ENCODE measurements at regions not wholly inside any gene's neighbourhood (a gene's known extent, or its start where the extent isn't known, plus 50 kb on each side); places are given as distances from the start of the nearest gene placed in this dataset.
"Not testable (repeated sequence)": the region's sequence is repeated elsewhere in the genome, so short reads cannot be mapped to it uniquely, and the experiment has no call there.

- DNase-seq: no peak
Observed at GRCh38 chr4:125518281-125518680, 203.5 kb downstream of the FAT4 start.

GRCh38 chr4:125519371-125520146 lies 204.8 kb downstream of the FAT4 start:
- no peak for DNase-seq

GRCh38 chr4:125520258-125520990 lies 205.7 kb downstream of the FAT4 start:
- no peak for DNase-seq

- no peak for DNase-seq
Observed at GRCh38 chr4:125522588-125522987, 207.8 kb downstream of the FAT4 start.

- no peak for DNase-seq
Observed at GRCh38 chr4:125522992-125523391, 208.2 kb downstream of the FAT4 start.

- DNase-seq: no peak
Observed at GRCh38 chr4:125526420-125526819, 211.7 kb downstream of the FAT4 start.

- no peak for DNase-seq
Observed at GRCh38 chr4:125527681-125528080, 212.9 kb downstream of the FAT4 start.

GRCh38 chr4:125529071-125529470 lies 214.3 kb downstream of the FAT4 start:
- DNase-seq: no peak

- DNase-seq: no peak
Observed at GRCh38 chr4:125538670-125539069, 223.9 kb downstream of the FAT4 start.

- DNase-seq: no peak
Observed at GRCh38 chr4:125539691-125540090, 224.9 kb downstream of the FAT4 start.

- DNase-seq: no peak
Observed at GRCh38 chr4:125541836-125542385, 227.2 kb downstream of the FAT4 start.

GRCh38 chr4:125546272-125546671 lies 231.5 kb downstream of the FAT4 start:
- DNase-seq: no peak

- DNase-seq: no peak
Observed at GRCh38 chr4:125547836-125548235, 233.1 kb downstream of the FAT4 start.

GRCh38 chr4:125550769-125551168 lies 236.0 kb downstream of the FAT4 start:
- no peak for DNase-seq

GRCh38 chr4:125551466-125551865 lies 236.7 kb downstream of the FAT4 start:
- no peak for DNase-seq

- no peak for DNase-seq
Observed at GRCh38 chr4:125551967-125552366, 237.2 kb downstream of the FAT4 start.

- DNase-seq: no peak
Observed at GRCh38 chr4:125572601-125573000, 257.8 kb downstream of the FAT4 start.

- no peak for DNase-seq
Observed at GRCh38 chr4:125573368-125573767, 258.6 kb downstream of the FAT4 start.

GRCh38 chr4:125573786-125574185 lies 259.0 kb downstream of the FAT4 start:
- no peak for DNase-seq

GRCh38 chr4:125582302-125582701 lies 267.5 kb downstream of the FAT4 start:
- DNase-seq: no peak

GRCh38 chr4:125590158-125590557 lies 275.4 kb downstream of the FAT4 start:
- DNase-seq: no peak

GRCh38 chr4:125591290-125591689 lies 276.5 kb downstream of the FAT4 start:
- no peak for DNase-seq

GRCh38 chr4:125594056-125594602 lies 279.4 kb downstream of the FAT4 start:
- no peak for DNase-seq

GRCh38 chr4:125605926-125606325 lies 291.2 kb downstream of the FAT4 start:
- not testable (repeated sequence) for DNase-seq
